GM12878 (cell line): ENCODE measurements at regions not wholly inside any gene's neighbourhood (a gene's known extent, or its start where the extent isn't known, plus 50 kb on each side); places are given as distances from the start of the nearest gene placed in this dataset.

Experiments used
- ATAC-seq: fragments of 200-7000 bp; cut with Tn5 transposase; 3 replicates; pipeline ENCODE4 v1.9.1; 2020; ENCODE audit warnings: mild to moderate bottlenecking, moderate library complexity
- BruUV-seq: library from RNA; stranded (reverse); fragments of 400-500 nt; replicated peaks from 2 replicates; lab custom pipeline; 2021; lab: Mats Ljungman, UMichigan
- CTCF ChIA-PET: fragments of 300-600 bp; sonication (Branson Sonifier 250); formaldehyde crosslinking; extraction: SDS; loops from one replicate; lab custom pipeline; 2021; ENCODE audit warnings: inconsistent platforms; lab: Yijun Ruan, JAX
- POLR2A ChIA-PET: fragments of 350-600 bp; formaldehyde crosslinking; extraction: SDS; loops from one replicate; lab custom pipeline; 2021; ENCODE audit warnings: inconsistent platforms; lab: Charles Lee
- RAD21 ChIA-PET: fragments of 300-600 bp; sonication (Branson Sonifier 250); formaldehyde crosslinking; loops from one replicate; lab custom pipeline; 2023; ENCODE audit warnings: antibody characterized with exemption; ENCODE audit not compliant: unreplicated experiment; lab: Charles Lee
- SMC1A ChIA-PET: fragments of 300-600 bp; sonication (Branson Sonifier 250); formaldehyde crosslinking; loops from one replicate; lab custom pipeline; 2023; ENCODE audit not compliant: unreplicated experiment, uncharacterized antibody; lab: Charles Lee
- DNase-seq: peaks from one replicate; pipeline ENCODE4 v3.0.0-alpha.2; 2011; ENCODE audit warnings: low read depth, low spot score
- FAIRE-seq: peaks from 3 replicates; lab custom pipeline; 2011; peaks lifted over from hg19 to GRCh38; lab: Jason Lieb, UNC
- H2AFZ ChIP-seq: 2 replicates; pipeline ENCODE4 v1.6.0; 2011; ENCODE audit warnings: low read depth, low read length, control low read depth; ENCODE audit not compliant: control insufficient read depth
- H3K27ac ChIP-seq: 2 replicates; pipeline ENCODE4 v1.5.1; 2011; ENCODE audit warnings: control low read depth; ENCODE audit not compliant: control insufficient read depth, insufficient read depth
- H3K27me3 ChIP-seq, 2 experiments: replicated peaks in 1 of 2; 2 replicates each; pipeline versions ENCODE4 v1.6.0 to v1.6.1; 2011; ENCODE audit warnings: low read length in 1 of 2; ENCODE audit not compliant: control insufficient read depth in 2 of 2, insufficient read depth in 2 of 2
- H3K36me3 ChIP-seq, 2 experiments: 2 replicates each; pipeline ENCODE4 v1.5.1; 2011; ENCODE audit warnings: low read length in 1 of 2; ENCODE audit not compliant: control insufficient read depth in 2 of 2, insufficient read depth in 2 of 2
- H3K4me1 ChIP-seq: 2 replicates; pipeline ENCODE4 v1.6.1; 2011; ENCODE audit warnings: mild to moderate bottlenecking, low read length, moderate library complexity, mixed read lengths; ENCODE audit not compliant: control insufficient read depth, insufficient read depth
- H3K4me2 ChIP-seq: 2 replicates; pipeline ENCODE4 v1.6.0; 2011; ENCODE audit warnings: control low read depth; ENCODE audit not compliant: control insufficient read depth, insufficient read depth
- H3K4me3 ChIP-seq: fragments of 200-600 bp; sonication (generic); 2 replicates; pipeline ENCODE4 v1.5.1; 2016
- H3K79me2 ChIP-seq: 2 replicates; pipeline ENCODE4 v1.6.0; 2011; ENCODE audit warnings: low read length; ENCODE audit not compliant: control insufficient read depth, insufficient read depth
- H3K9ac ChIP-seq: 2 replicates; pipeline ENCODE4 v1.8.0; 2011; ENCODE audit warnings: low read length, control low read depth, mixed read lengths; ENCODE audit not compliant: control insufficient read depth, insufficient read depth
- H3K9me3 ChIP-seq: replicated peaks from 3 replicates; pipeline ENCODE4 v1.5.1; 2011; ENCODE audit warnings: mild to moderate bottlenecking, low read length; ENCODE audit not compliant: control insufficient read depth, insufficient read depth
- H4K20me1 ChIP-seq: 2 replicates; pipeline ENCODE4 v1.6.0; 2011; ENCODE audit not compliant: control insufficient read depth, insufficient read depth
- BRCA1 ChIP-seq: IDR thresholded peaks from 2 replicates; pipeline ENCODE4 v1.6.1; 2011; ENCODE audit warnings: low read depth, low read length, improper control_type of control experiment
- CTCF ChIP-seq, 3 experiments: IDR thresholded peaks in 2 of 3; conservative IDR thresholded peaks in 1 of 3; 2 replicates each; pipeline ENCODE4 v1.5.1; 2011; ENCODE audit warnings: low read depth in 3 of 3, low read length in 3 of 3, mild to moderate bottlenecking in 3 of 3, control low read depth in 2 of 3, moderate library complexity in 2 of 3, inconsistent platforms in 1 of 3, mixed read lengths in 1 of 3; ENCODE audit not compliant: control insufficient read depth in 2 of 3, insufficient read depth in 1 of 3; ENCODE audit errors: extremely low read depth in 1 of 3
- E2F4 ChIP-seq: IDR thresholded peaks from 2 replicates; pipeline ENCODE4 v1.6.1; 2012; ENCODE audit warnings: low read depth, low read length, improper control_type of control experiment
- NR2C2 ChIP-seq: IDR thresholded peaks from 2 replicates; pipeline ENCODE4 v1.6.1; 2011; ENCODE audit warnings: borderline replicate concordance, low read depth; ENCODE audit not compliant: control insufficient read depth, insufficient read length
- SPI1 ChIP-seq: IDR thresholded peaks from 2 replicates; pipeline ENCODE4 v1.6.1; 2011; ENCODE audit warnings: low read depth, mild to moderate bottlenecking, low read length, moderate library complexity, borderline replicate concordance; ENCODE audit not compliant: insufficient read depth
- TCF3 ChIP-seq: IDR thresholded peaks from 2 replicates; pipeline ENCODE4 v1.6.1; 2012; ENCODE audit warnings: low read depth, mild to moderate bottlenecking, low read length, borderline replicate concordance; ENCODE audit not compliant: insufficient read depth
- YY1 ChIP-seq: IDR thresholded peaks from 2 replicates; pipeline ENCODE4 v1.6.1; 2011; ENCODE audit warnings: low read depth, mild to moderate bottlenecking, low read length
- ZBTB4 ChIP-seq: fragments of 450-650 bp; formaldehyde crosslinking; IDR thresholded peaks from 2 replicates; pipeline ENCODE4 v1.4.0; 2022; ENCODE audit warnings: mild to moderate bottlenecking, moderate library complexity
- ZSCAN29 ChIP-seq: fragments of 450-650 bp; IDR thresholded peaks from 2 replicates; pipeline ENCODE4 v1.6.1; 2017; ENCODE audit warnings: mild to moderate bottlenecking, moderate library complexity
- WGBS: methylation state at CpG from one replicate; pipeline ENCODE4 v1.1.6; 2016; ENCODE audit warnings: low lambda C conversion rate; ENCODE audit not compliant: insufficient replicate concordance, insufficient coverage; ENCODE audit errors: missing lambda C conversion rate; 5-methylcytosine and 5-hydroxymethylcytosine counted together
- in situ Hi-C: fragments of 300-500 bp; cut with MboI; formaldehyde crosslinking; loops from 9 replicates; pipeline ENCODE4 v1.14.3; 2018; ENCODE audit warnings: mixed read lengths
- intact Hi-C: fragments of 100-400 bp; cut with micrococcal nuclease; formaldehyde crosslinking; loops from one replicate; pipeline ENCODE4 v1.14.2; 2022; ENCODE audit not compliant: unreplicated experiment

GRCh38 chr11:115657586-115657985 lies 153.4 kb upstream of the CADM1 start:
- Histone ChIP-seq H3K27ac (no peak overlapping the region), H3K36me3 (no peaks in the 10 kb centered on the region), H3K9me3 (no peaks in the 10 kb centered on the region), H3K9ac (no peak overlapping the region), H2AFZ (no peak overlapping the region), H3K4me2 (no peak overlapping the region), H4K20me1 (no peaks in the 10 kb centered on the region), H3K79me2 (no peaks in the 10 kb centered on the region), H3K4me1 (no peaks in the 10 kb centered on the region), H3K4me3 (no peak overlapping the region), H3K27me3 (peaks cover 4 to 8% of the 10 kb centered on the region in 2 experiments)
- TF ChIP-seq NR2C2 (no peak), ZBTB4 (CRISPR knock-in tag) (no peak), BRCA1 (no peak)
- in situ Hi-C loops: no loop called here
- intact Hi-C loops: no loop called here
- ChIA-PET POLR2A (no interaction called here), SMC1A (no interaction called here), CTCF (no interaction called here), RAD21 (no interaction called here)
- ATAC-seq (no peak), FAIRE-seq (no peak), DNase-seq (no peak)
- 20% methylated on average over 4 of the region's 4 CpGs for WGBS
- no TSS peak for BruUV-seq

- ChIA-PET RAD21 (no interaction called here), CTCF (no interaction called here), POLR2A (no interaction called here), SMC1A (interaction anchor here (1.0 kb wide), 1 partner anchor 54 kb away, joined by 3 read pairs; no protein-coding TSS in a partner anchor)
- no TSS peak for BruUV-seq
- in situ Hi-C loops: no loop called here
- no peaks in the 10 kb centered on the region for H3K36me3 ChIP-seq
- FAIRE-seq: no peak
- H3K27ac ChIP-seq: no peak overlapping the region
- no peak overlapping the region for H2AFZ ChIP-seq
- no peak overlapping the region for H3K4me2 ChIP-seq
- no peak overlapping the region for H3K9ac ChIP-seq
- ATAC-seq: no peak
- H3K4me3 ChIP-seq: no peak overlapping the region
- H3K27me3 ChIP-seq: peaks cover 4 to 8% of the 10 kb centered on the region in 2 experiments
- H3K4me1 ChIP-seq: no peaks in the 10 kb centered on the region
- 47% methylated on average over 6 of the region's 6 CpGs for WGBS
- intact Hi-C loops: no loop called here
- no peak for DNase-seq
- H3K79me2 ChIP-seq: no peaks in the 10 kb centered on the region
- H3K9me3 ChIP-seq: no peaks in the 10 kb centered on the region
- no peaks in the 10 kb centered on the region for H4K20me1 ChIP-seq
- TF ChIP-seq ZSCAN29: no peak
- no peak for TF ChIP-seq TCF3
- no peak for TF ChIP-seq SPI1
- TF ChIP-seq E2F4: no peak
- TF ChIP-seq YY1: no peak
- no peak for TF ChIP-seq CTCF (IDR thresholded peaks at IDR 0.05 in 2 of 3, conservative IDR thresholded peaks at IDR 0.05 in 1 of 3; ENCODE audit: control insufficient read depth in 2 of 3, extremely low read depth in 1 of 3, insufficient read depth in 1 of 3, low read depth in 3 of 3, low read length in 3 of 3)
Observed at GRCh38 chr11:115656669-115657068, 152.5 kb upstream of the CADM1 start.
